Nephron progenitor cell (in vitro differentiated cells): ENCODE measurements at regions not wholly inside any gene's neighbourhood (a gene's known extent, or its start where the extent isn't known, plus 50 kb on each side); places are given as distances from the start of the nearest gene placed in this dataset.

Experiments
- DNase-seq: peaks from one replicate; pipeline ENCODE4 v3.0.0; 2021
- H3K27ac Mint-ChIP-seq: 2 replicates; pipeline ENCODE4 v1.8.0; 2021; ENCODE audit warnings: mild to moderate bottlenecking, moderate library complexity, mixed read lengths
- H3K27me3 Mint-ChIP-seq: 2 replicates; pipeline ENCODE4 v1.8.0; 2021; ENCODE audit warnings: mild to moderate bottlenecking, low read depth, mixed read lengths; ENCODE audit not compliant: poor library complexity
- H3K36me3 Mint-ChIP-seq: 2 replicates; pipeline ENCODE4 v1.8.0; 2021; ENCODE audit warnings: low read depth, mixed read lengths
- H3K4me1 Mint-ChIP-seq: 2 replicates; pipeline ENCODE4 v1.8.0; 2021; ENCODE audit warnings: mixed read lengths
- H3K4me3 Mint-ChIP-seq: 2 replicates; pipeline ENCODE4 v1.8.0; 2021; ENCODE audit warnings: mild to moderate bottlenecking, moderate library complexity, mixed read lengths
- H3K9me3 Mint-ChIP-seq: 2 replicates; pipeline ENCODE4 v1.8.0; 2021; ENCODE audit warnings: mild to moderate bottlenecking, moderate library complexity, mixed read lengths
- CTCF ChIP-seq: fragments of 200-600 bp; sonication (generic); IDR thresholded peaks from 2 replicates; pipeline ENCODE4 v1.5.0; 2021; ENCODE audit warnings: antibody characterized with exemption

GRCh38 chr9:29647451-29647850, 2074.2 kb upstream of the C9orf72 start:
- H3K4me1 Mint-ChIP-seq, result no peaks in the 10 kb centered on the region
- H3K27me3 Mint-ChIP-seq, result peaks cover 3% of the 10 kb centered on the region
- H3K4me3 Mint-ChIP-seq, result no peak overlapping the region

GRCh38 chr9:29648132-29648531, 2074.9 kb upstream of the C9orf72 start:
- H3K27ac Mint-ChIP-seq, result no peak overlapping the region
- no peaks in the 10 kb centered on the region for H3K9me3 Mint-ChIP-seq
- H3K4me1 Mint-ChIP-seq, result no peaks in the 10 kb centered on the region
- DNase-seq, result no peak
- peaks cover 3% of the 10 kb centered on the region for H3K27me3 Mint-ChIP-seq
- no peaks in the 10 kb centered on the region for H3K36me3 Mint-ChIP-seq
- TF ChIP-seq CTCF, result no peak
- no peak overlapping the region for H3K4me3 Mint-ChIP-seq

More at GRCh38 chr9:29647451-29647850, 2074.2 kb upstream of the C9orf72 start:
- no peak for DNase-seq
- Mint-ChIP-seq H3K9me3 (no peaks in the 10 kb centered on the region), H3K36me3 (no peaks in the 10 kb centered on the region), H3K27ac (no peak overlapping the region)
- no peak for TF ChIP-seq CTCF

GRCh38 chr9:29648601-29649000, 2075.3 kb upstream of the C9orf72 start:
- no peak overlapping the region for H3K4me3 Mint-ChIP-seq
- H3K9me3 Mint-ChIP-seq, result no peaks in the 10 kb centered on the region
- H3K36me3 Mint-ChIP-seq, result no peaks in the 10 kb centered on the region
- H3K27me3 Mint-ChIP-seq, result peaks cover 3% of the 10 kb centered on the region
- no peaks in the 10 kb centered on the region for H3K4me1 Mint-ChIP-seq
- H3K27ac Mint-ChIP-seq, result no peak overlapping the region
- no peak for TF ChIP-seq CTCF
- DNase-seq, result no peak

GRCh38 chr9:29656641-29657406, 2083.5 kb upstream of the C9orf72 start:
- no peak overlapping the region for H3K4me3 Mint-ChIP-seq
- H3K9me3 Mint-ChIP-seq, result no peaks in the 10 kb centered on the region
- no peak for DNase-seq
- H3K27me3 Mint-ChIP-seq, result peaks cover 3% of the 10 kb centered on the region
- no peak overlapping the region for H3K27ac Mint-ChIP-seq
- H3K36me3 Mint-ChIP-seq, result no peaks in the 10 kb centered on the region
- no peak for TF ChIP-seq CTCF
- H3K4me1 Mint-ChIP-seq, result peaks cover 8% of the 10 kb centered on the region

DNA sequence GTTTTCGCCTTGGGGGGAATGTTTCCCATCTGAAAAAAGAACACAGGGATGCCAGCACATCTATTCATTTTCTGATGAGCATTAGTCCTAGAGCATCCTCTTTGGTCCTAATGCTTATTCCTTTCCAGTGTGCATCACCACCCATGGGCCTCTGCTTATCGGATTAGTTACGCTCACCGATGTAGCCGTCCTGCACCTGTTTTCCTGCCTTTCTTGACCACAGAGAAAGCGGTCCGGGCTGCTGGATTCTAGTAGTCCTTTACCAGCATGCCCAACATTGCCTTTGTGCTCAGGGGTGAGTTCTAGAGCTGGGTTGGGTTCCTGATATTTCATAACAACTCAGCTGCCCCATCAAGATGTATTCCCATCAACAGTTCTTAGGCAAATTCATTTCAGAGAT, 2084.5 kb upstream of the C9orf72 start:
- peaks cover 3% of the 10 kb centered on the region for H3K27me3 Mint-ChIP-seq
- H3K4me1 Mint-ChIP-seq, result peaks cover 8% of the 10 kb centered on the region
- H3K36me3 Mint-ChIP-seq, result no peaks in the 10 kb centered on the region
- H3K9me3 Mint-ChIP-seq, result no peaks in the 10 kb centered on the region
- DNase-seq, result no peak
- no peak for TF ChIP-seq CTCF
- no peak overlapping the region for H3K4me3 Mint-ChIP-seq
- H3K27ac Mint-ChIP-seq, result no peak overlapping the region

GRCh38 chr9:29659014-29659413, 2085.7 kb upstream of the C9orf72 start:
- DNase-seq, result no peak
- TF ChIP-seq CTCF, result no peak
- Mint-ChIP-seq H3K4me3 (no peak overlapping the region), H3K27me3 (peaks cover 3% of the 10 kb centered on the region), H3K4me1 (peaks cover 8% of the 10 kb centered on the region), H3K27ac (peak overlapping the region; percentile 62), H3K36me3 (no peaks in the 10 kb centered on the region), H3K9me3 (no peaks in the 10 kb centered on the region)
